GM21528 (cell line): ENCODE measurements at regions not wholly inside any gene's neighbourhood (a gene's known extent, or its start where the extent isn't known, plus 50 kb on each side); places are given as distances from the start of the nearest gene placed in this dataset.

Experiments used
- ATAC-seq: cut with Tn5 transposase; IDR thresholded peaks from one replicate; pipeline ENCODE4 v1.9.1; 2021; ENCODE audit warnings: mild to moderate bottlenecking, moderate library complexity; ENCODE audit not compliant: unreplicated experiment, low FRiP score

GRCh38 chr13:64909184-64909583 is 2321.0 kb downstream of the PCDH9 start:
- no peak for ATAC-seq

- ATAC-seq: no peak
Observed at GRCh38 chr13:64900039-64900438, 2330.1 kb downstream of the PCDH9 start.

- ATAC-seq: no peak
Observed at GRCh38 chr13:64884976-64885375, 2345.2 kb downstream of the PCDH9 start.

- ATAC-seq: no peak
Observed at GRCh38 chr13:64877176-64877575, 2353.0 kb downstream of the PCDH9 start.

- ATAC-seq: no peak
Observed at GRCh38 chr13:64871742-64872141, 2358.4 kb downstream of the PCDH9 start.

- no peak for ATAC-seq
Observed at GRCh38 chr13:64869539-64869938, 2360.6 kb downstream of the PCDH9 start.

- ATAC-seq: no peak
Observed at GRCh38 chr13:64867856-64868255, 2362.3 kb downstream of the PCDH9 start.

GRCh38 chr13:64866331-64866730 is 2363.8 kb downstream of the PCDH9 start:
- ATAC-seq: no peak

- ATAC-seq: no peak
Observed at GRCh38 chr13:64855506-64855905, 2374.6 kb downstream of the PCDH9 start.

- no peak for ATAC-seq
Observed at GRCh38 chr13:64850017-64850416, 2380.1 kb downstream of the PCDH9 start.

GRCh38 chr13:64849196-64849595 is 2380.9 kb downstream of the PCDH9 start:
- ATAC-seq: no peak

GRCh38 chr13:64847767-64848166 is 2382.4 kb downstream of the PCDH9 start:
- no peak for ATAC-seq

- no peak for ATAC-seq
Observed at GRCh38 chr13:64845110-64845509, 2385.0 kb downstream of the PCDH9 start.

GRCh38 chr13:64819081-64819480 is 2411.1 kb downstream of the PCDH9 start:
- ATAC-seq: no peak

GRCh38 chr13:64817691-64818090 is 2412.4 kb downstream of the PCDH9 start:
- ATAC-seq: no peak

GRCh38 chr13:64810750-64811149 is 2419.4 kb downstream of the PCDH9 start:
- ATAC-seq: no peak

GRCh38 chr13:64808704-64809103 is 2421.4 kb downstream of the PCDH9 start:
- no peak for ATAC-seq

- no peak for ATAC-seq
Observed at GRCh38 chr13:64801768-64802167, 2428.4 kb downstream of the PCDH9 start.

- ATAC-seq: no peak
Observed at GRCh38 chr13:64798422-64798821, 2431.7 kb downstream of the PCDH9 start.

GRCh38 chr13:64793592-64793991 is 2436.5 kb downstream of the PCDH9 start:
- ATAC-seq: no peak

GRCh38 chr13:64793131-64793530 is 2437.0 kb downstream of the PCDH9 start:
- ATAC-seq: no peak

GRCh38 chr13:64791373-64791772 is 2438.8 kb downstream of the PCDH9 start:
- ATAC-seq: no peak

GRCh38 chr13:64782466-64782865 is 2447.7 kb downstream of the PCDH9 start:
- no peak for ATAC-seq
